Stomach (tissue), 4 donors: ENCODE measurements at regions not wholly inside any gene's neighbourhood (a gene's known extent, or its start where the extent isn't known, plus 50 kb on each side); places are given as distances from the start of the nearest gene placed in this dataset.

Source experiments
- EP300 ChIP-seq: sonication (generic); formaldehyde crosslinking; IDR thresholded peaks from one replicate; pipeline ENCODE4 v1.6.1; 2017; ENCODE audit warnings: antibody characterized with exemption
- POLR2A ChIP-seq, 4 donors: fragments of 450-650 bp; IDR thresholded peaks; one replicate each; pipeline ENCODE4 v1.6.1; 2016; ENCODE audit warnings: antibody characterized with exemption in 4 of 4, control low read depth in 2 of 4, mild to moderate bottlenecking in 1 of 4, moderate library complexity in 1 of 4
- POLR2AphosphoS5 ChIP-seq, 3 donors: sonication (generic); formaldehyde crosslinking; IDR thresholded peaks; one replicate each; pipeline ENCODE4 v1.6.1; 2016; ENCODE audit warnings: antibody characterized with exemption in 3 of 3
- TF ChIP-seq, protein P1 (sequence below), 7 experiments: fragments of 450-650 bp in 4 of 7; fragments of 200-600 bp in 3 of 7; sonication (generic) in 3 of 7; IDR thresholded peaks; one replicate each; pipeline ENCODE4 v1.5.1; 2016 to 2019; ENCODE audit warnings: antibody characterized with exemption in 7 of 7, control low read depth in 2 of 7, mild to moderate bottlenecking in 1 of 7

GRCh38 chr2:167365216-167365615 is 476.9 kb downstream of the XIRP2 start:
- TF ChIP-seq POLR2A (IDR thresholded peaks at IDR 0.05) (no peak), POLR2AphosphoS5 (IDR thresholded peaks at IDR 0.05) (no peak), EP300 (no peak)
- TF ChIP-seq, protein P1, sequence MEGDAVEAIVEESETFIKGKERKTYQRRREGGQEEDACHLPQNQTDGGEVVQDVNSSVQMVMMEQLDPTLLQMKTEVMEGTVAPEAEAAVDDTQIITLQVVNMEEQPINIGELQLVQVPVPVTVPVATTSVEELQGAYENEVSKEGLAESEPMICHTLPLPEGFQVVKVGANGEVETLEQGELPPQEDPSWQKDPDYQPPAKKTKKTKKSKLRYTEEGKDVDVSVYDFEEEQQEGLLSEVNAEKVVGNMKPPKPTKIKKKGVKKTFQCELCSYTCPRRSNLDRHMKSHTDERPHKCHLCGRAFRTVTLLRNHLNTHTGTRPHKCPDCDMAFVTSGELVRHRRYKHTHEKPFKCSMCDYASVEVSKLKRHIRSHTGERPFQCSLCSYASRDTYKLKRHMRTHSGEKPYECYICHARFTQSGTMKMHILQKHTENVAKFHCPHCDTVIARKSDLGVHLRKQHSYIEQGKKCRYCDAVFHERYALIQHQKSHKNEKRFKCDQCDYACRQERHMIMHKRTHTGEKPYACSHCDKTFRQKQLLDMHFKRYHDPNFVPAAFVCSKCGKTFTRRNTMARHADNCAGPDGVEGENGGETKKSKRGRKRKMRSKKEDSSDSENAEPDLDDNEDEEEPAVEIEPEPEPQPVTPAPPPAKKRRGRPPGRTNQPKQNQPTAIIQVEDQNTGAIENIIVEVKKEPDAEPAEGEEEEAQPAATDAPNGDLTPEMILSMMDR (IDR thresholded peaks at IDR 0.05): no peak
